WTC11 (cell line): ENCODE measurements at regions not wholly inside any gene's neighbourhood (a gene's known extent, or its start where the extent isn't known, plus 50 kb on each side); places are given as distances from the start of the nearest gene placed in this dataset.

ENCODE experiments used
- MYBL2 ChIP-seq: sonication (generic); formaldehyde crosslinking; IDR thresholded peaks from 2 replicates; pipeline ENCODE4 v1.8.1; 2023; ENCODE audit warnings: mild to moderate bottlenecking, moderate library complexity, missing genetic modification reagents
- TEAD1 ChIP-seq: sonication (generic); formaldehyde crosslinking; IDR thresholded peaks from 2 replicates; pipeline ENCODE4 v1.8.0; 2022; ENCODE audit warnings: mild to moderate bottlenecking, missing genetic modification reagents
- USF1 ChIP-seq: sonication (generic); formaldehyde crosslinking; IDR thresholded peaks from 2 replicates; pipeline ENCODE4 v1.8.0; 2022; ENCODE audit warnings: mild to moderate bottlenecking, missing genetic modification reagents
- TF ChIP-seq, protein P1 (sequence below): fragments of 200-600 bp; IDR thresholded peaks from 2 replicates; pipeline ENCODE4 v1.8.0; 2022; ENCODE audit warnings: antibody characterized with exemption
- TF ChIP-seq, protein P2 (sequence below): fragments of 250-450 bp; sonication (Bioruptor Pico); conservative IDR thresholded peaks from 2 replicates; pipeline ENCODE4 v1.9.0; 2021; ENCODE audit warnings: mild to moderate bottlenecking

DNA sequence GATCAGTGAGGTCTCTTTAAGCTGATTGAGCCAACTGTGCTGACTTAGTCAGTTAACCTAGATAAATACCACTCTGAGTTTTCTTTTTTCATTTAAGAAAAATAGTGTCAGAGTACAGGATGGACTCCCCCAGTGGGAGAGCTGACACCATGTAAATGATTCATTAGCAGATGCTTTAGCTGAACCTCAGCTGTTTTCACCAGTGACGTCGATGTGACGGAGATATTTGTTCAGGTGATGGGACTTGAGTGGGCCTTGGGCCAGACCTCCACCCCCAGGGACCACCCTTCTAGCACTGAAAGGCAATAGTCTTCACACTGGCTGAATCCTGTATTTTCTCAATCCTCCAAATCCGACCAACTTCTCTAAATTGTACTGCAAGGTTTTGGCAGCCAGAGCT, 196.1 kb downstream of the GAS1 start:
- TF ChIP-seq MYBL2 (CRISPR knock-in tag) = no peak
- no peak for TF ChIP-seq TEAD1 (CRISPR knock-in tag)
- no peak for TF ChIP-seq USF1 (CRISPR knock-in tag)
- TF ChIP-seq, protein P1, sequence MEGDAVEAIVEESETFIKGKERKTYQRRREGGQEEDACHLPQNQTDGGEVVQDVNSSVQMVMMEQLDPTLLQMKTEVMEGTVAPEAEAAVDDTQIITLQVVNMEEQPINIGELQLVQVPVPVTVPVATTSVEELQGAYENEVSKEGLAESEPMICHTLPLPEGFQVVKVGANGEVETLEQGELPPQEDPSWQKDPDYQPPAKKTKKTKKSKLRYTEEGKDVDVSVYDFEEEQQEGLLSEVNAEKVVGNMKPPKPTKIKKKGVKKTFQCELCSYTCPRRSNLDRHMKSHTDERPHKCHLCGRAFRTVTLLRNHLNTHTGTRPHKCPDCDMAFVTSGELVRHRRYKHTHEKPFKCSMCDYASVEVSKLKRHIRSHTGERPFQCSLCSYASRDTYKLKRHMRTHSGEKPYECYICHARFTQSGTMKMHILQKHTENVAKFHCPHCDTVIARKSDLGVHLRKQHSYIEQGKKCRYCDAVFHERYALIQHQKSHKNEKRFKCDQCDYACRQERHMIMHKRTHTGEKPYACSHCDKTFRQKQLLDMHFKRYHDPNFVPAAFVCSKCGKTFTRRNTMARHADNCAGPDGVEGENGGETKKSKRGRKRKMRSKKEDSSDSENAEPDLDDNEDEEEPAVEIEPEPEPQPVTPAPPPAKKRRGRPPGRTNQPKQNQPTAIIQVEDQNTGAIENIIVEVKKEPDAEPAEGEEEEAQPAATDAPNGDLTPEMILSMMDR = no peak
- TF ChIP-seq, protein P2, sequence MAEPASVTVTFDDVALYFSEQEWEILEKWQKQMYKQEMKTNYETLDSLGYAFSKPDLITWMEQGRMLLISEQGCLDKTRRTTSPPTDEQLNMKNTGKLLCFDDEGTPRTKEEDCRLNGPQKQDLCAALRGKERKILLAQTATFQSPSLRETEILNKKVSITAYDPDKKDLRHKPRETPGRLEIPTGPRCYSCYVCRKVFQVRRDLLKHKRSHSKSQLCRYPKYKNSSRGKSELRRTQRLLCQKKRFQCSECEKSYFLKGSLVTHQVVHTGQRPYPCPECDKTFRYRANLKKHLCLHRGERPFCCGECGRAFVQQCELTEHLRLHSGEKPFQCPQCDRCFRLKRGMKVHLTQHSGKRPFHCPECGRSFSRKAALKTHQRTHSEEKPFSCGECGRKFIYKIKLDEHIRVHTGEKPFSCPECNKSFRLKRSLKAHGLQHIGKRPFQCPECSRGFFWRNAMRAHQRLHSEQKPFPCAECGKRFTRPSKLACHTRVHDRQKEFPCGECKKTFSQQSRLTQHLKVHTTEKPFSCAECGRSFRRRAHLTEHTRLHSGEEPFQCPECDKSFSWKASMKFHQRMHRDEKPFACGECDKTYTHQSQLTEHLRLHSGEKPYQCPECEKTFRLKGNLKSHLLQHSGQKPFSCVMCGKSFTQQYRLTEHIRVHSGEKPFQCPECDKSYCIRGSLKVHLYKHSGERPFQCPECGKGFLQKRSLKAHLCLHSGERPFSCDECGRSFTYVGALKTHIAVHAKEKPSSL (CRISPR knock-in tag) = no peak
